ENCODE measurements at regions not wholly inside any gene's neighbourhood (a gene's known extent, or its start where the extent isn't known, plus 50 kb on each side); places are given as distances from the start of the nearest gene placed in this dataset.

DNA sequence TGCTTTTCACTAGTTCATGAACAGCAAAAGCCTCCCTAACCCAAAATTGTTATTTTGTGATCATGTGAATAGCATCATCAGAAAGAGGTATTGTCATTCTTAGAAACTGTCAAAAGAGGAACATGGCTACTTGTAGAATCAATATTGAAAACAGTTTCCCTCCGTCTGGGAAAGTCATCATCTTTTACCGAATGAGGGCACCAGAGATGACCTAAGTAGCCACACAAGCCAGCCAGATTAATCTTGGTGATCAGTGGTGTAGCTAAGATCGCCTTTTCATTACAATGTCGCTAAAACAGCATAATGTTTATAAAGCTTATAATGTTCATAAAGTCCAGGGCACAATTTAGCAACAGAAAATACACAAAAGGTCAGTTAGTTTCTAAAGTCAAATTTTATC is 136.1 kb downstream of the SIPA1L2 start:
- TF ChIP-seq SIN3A (IDR thresholded peaks at IDR 0.05; ENCODE audit: borderline replicate concordance, low read depth, low read length) (no peak), FOXM1 (IDR thresholded peaks at IDR 0.05; ENCODE audit: low read depth) (no peak), RFX5 (IDR thresholded peaks at IDR 0.05; ENCODE audit: low read length) (no peak), CHD2 (IDR thresholded peaks at IDR 0.05; ENCODE audit: low read length, partially characterized antibody) (no peak), GATA2 (CRISPR knock-in tag; IDR thresholded peaks at IDR 0.05) (no peak), TEAD4 (IDR thresholded peaks at IDR 0.05; ENCODE audit: borderline replicate concordance, insufficient read depth) (no peak), POLR2AphosphoS5 (IDR thresholded peaks at IDR 0.05; ENCODE audit: low read depth, low read length) (no peak), NFIC (IDR thresholded peaks at IDR 0.05; ENCODE audit: borderline replicate concordance) (no peak)
- TF ChIP-seq, protein P1, sequence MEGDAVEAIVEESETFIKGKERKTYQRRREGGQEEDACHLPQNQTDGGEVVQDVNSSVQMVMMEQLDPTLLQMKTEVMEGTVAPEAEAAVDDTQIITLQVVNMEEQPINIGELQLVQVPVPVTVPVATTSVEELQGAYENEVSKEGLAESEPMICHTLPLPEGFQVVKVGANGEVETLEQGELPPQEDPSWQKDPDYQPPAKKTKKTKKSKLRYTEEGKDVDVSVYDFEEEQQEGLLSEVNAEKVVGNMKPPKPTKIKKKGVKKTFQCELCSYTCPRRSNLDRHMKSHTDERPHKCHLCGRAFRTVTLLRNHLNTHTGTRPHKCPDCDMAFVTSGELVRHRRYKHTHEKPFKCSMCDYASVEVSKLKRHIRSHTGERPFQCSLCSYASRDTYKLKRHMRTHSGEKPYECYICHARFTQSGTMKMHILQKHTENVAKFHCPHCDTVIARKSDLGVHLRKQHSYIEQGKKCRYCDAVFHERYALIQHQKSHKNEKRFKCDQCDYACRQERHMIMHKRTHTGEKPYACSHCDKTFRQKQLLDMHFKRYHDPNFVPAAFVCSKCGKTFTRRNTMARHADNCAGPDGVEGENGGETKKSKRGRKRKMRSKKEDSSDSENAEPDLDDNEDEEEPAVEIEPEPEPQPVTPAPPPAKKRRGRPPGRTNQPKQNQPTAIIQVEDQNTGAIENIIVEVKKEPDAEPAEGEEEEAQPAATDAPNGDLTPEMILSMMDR (IDR thresholded peaks at IDR 0.05) = no peak
- TF ChIP-seq, protein P2, sequence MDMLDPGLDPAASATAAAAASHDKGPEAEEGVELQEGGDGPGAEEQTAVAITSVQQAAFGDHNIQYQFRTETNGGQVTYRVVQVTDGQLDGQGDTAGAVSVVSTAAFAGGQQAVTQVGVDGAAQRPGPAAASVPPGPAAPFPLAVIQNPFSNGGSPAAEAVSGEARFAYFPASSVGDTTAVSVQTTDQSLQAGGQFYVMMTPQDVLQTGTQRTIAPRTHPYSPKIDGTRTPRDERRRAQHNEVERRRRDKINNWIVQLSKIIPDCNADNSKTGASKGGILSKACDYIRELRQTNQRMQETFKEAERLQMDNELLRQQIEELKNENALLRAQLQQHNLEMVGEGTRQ (IDR thresholded peaks at IDR 0.05; ENCODE audit: borderline replicate concordance, low read depth, low read length) = no peak
- TF ChIP-seq, protein P3, sequence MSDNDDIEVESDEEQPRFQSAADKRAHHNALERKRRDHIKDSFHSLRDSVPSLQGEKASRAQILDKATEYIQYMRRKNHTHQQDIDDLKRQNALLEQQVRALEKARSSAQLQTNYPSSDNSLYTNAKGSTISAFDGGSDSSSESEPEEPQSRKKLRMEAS (IDR thresholded peaks at IDR 0.05; ENCODE audit: low read depth) = no peak

Measured in SK-N-SH (cell line).